DMS79 treated with DMSO at 0.1 percent for 48 hours (cell line): ENCODE measurements at regions not wholly inside any gene's neighbourhood (a gene's known extent, or its start where the extent isn't known, plus 50 kb on each side); places are given as distances from the start of the nearest gene placed in this dataset.

Experiments
- DNase-seq: peaks from one replicate; lab custom pipeline; 2025; lab: John Stamatoyannopoulos, UW

- DNase-seq: no peak
These were observed 50.8 kb upstream of the ELF5 start for GRCh38 chr11:34564406-34564805.

GRCh38 chr11:34564807-34565241, 51.2 kb upstream of the ELF5 start:
- DNase-seq: no peak

- no peak for DNase-seq
These were observed 52.0 kb upstream of the ELF5 start for GRCh38 chr11:34565417-34566207.

- DNase-seq: no peak
These were observed 52.6 kb upstream of the ELF5 start for GRCh38 chr11:34566208-34566551.

GRCh38 chr11:34566736-34567135, 53.1 kb upstream of the ELF5 start:
- no peak for DNase-seq

- DNase-seq: no peak
These were observed 53.2 kb upstream of the EHF start for GRCh38 chr11:34567733-34568132.

- DNase-seq: peak; percentile 37
These were observed 50.3 kb upstream of the EHF start for GRCh38 chr11:34570584-34570983.
